Ishikawa (cell line): ENCODE measurements at regions not wholly inside any gene's neighbourhood (a gene's known extent, or its start where the extent isn't known, plus 50 kb on each side); places are given as distances from the start of the nearest gene placed in this dataset.

Source experiments
- CEBPB ChIP-seq: IDR thresholded peaks from 2 replicates; pipeline ENCODE4 v1.6.1; 2012
- EGR1 ChIP-seq: IDR thresholded peaks from 2 replicates; pipeline ENCODE4 v1.6.1; 2012
- EP300 ChIP-seq: IDR thresholded peaks from 2 replicates; pipeline ENCODE4 v1.6.1; 2012; ENCODE audit warnings: borderline replicate concordance
- RAD21 ChIP-seq: IDR thresholded peaks from 2 replicates; pipeline ENCODE4 v1.6.1; 2012; ENCODE audit warnings: low read depth
- REST ChIP-seq: IDR thresholded peaks from 2 replicates; pipeline ENCODE4 v1.6.1; 2012; ENCODE audit warnings: low read depth, mild to moderate bottlenecking
- TAF1 ChIP-seq: IDR thresholded peaks from 2 replicates; pipeline ENCODE4 v1.6.1; 2012; ENCODE audit warnings: low read depth, mild to moderate bottlenecking
- ZBTB7A ChIP-seq: IDR thresholded peaks from 2 replicates; pipeline ENCODE4 v1.6.1; 2012; ENCODE audit warnings: low read depth

- no peak for TF ChIP-seq EGR1
- no peak for TF ChIP-seq CEBPB
- no peak for TF ChIP-seq TAF1
- no peak for TF ChIP-seq EP300
- no peak for TF ChIP-seq ZBTB7A
- no peak for TF ChIP-seq RAD21
- no peak for TF ChIP-seq REST
Measured at GRCh38 chr3:40975711-40976121, 223.6 kb upstream of the CTNNB1 start.
